NCI-H345 treated with DMSO at 0.1 percent for 48 hours (cell line): ENCODE measurements at regions not wholly inside any gene's neighbourhood (a gene's known extent, or its start where the extent isn't known, plus 50 kb on each side); places are given as distances from the start of the nearest gene placed in this dataset.
A peak's percentile ranks its signal among the peaks of the same experiment; 100 is the strongest.
"Not testable (repeated sequence)": the region's sequence is repeated elsewhere in the genome, so short reads cannot be mapped to it uniquely, and the experiment has no call there.

Experiments used
- DNase-seq: peaks from one replicate; lab custom pipeline; 2025; ENCODE audit not compliant: unreplicated experiment; lab: John Stamatoyannopoulos, UW

DNA sequence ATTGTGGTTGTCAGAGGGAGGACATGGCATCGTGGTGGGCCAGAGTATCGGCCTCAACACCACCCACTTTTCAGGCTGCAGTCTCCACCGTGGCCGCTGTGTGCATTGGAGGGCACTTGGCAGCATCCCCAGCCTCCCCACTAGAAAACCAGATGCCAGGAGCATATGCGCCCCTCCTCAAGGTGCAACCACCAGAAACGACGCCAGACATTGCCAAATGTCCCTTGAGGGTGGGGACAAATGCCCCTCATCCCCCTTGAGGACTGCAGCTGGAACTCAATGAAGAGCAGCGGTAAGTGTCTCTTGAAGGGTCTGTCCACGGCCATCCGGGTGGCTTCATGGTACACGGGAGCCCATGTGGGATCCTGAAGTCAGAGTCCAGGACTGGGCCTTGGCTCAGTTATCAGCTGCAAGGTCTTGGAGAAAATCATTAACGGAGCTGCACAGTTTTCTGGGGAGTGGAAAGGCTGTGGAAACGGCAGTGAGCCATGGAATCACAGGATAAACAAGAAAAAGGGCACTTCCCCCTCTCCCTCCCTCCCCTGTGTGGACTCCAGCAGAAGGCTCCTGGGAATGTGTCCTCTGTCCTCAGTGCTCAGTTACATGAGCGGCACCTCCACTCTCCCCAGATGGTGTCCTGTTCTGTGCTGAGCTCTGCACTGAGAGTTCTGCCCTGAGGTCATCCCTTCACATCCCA lies 324.4 kb upstream of the B3GAT1 start:
- DNase-seq = no peak

- no peak for DNase-seq
Observed at GRCh38 chr11:134734894-134735293, 322.9 kb upstream of the B3GAT1 start.

GRCh38 chr11:134734141-134734845 lies 322.3 kb upstream of the B3GAT1 start:
- DNase-seq = no peak

DNA sequence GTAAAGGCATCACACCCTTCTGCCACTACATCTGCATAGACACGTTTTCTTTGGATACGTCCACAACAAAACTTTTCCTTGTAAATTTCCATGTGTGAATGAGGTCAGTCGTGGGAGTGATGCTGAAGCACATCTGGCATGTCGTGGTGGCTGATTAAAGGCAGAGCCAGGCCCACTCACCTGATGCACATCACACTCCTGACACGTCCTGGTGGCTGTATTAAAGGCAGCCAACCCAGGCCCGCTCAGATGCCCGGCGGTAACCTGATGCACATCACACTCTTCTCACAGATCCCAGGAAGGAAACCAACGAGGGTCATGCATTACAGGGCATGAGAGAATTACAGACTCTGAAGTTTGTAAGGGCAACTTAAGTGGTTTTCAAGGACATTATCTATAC lies 321.6 kb upstream of the B3GAT1 start:
- no peak for DNase-seq

DNA sequence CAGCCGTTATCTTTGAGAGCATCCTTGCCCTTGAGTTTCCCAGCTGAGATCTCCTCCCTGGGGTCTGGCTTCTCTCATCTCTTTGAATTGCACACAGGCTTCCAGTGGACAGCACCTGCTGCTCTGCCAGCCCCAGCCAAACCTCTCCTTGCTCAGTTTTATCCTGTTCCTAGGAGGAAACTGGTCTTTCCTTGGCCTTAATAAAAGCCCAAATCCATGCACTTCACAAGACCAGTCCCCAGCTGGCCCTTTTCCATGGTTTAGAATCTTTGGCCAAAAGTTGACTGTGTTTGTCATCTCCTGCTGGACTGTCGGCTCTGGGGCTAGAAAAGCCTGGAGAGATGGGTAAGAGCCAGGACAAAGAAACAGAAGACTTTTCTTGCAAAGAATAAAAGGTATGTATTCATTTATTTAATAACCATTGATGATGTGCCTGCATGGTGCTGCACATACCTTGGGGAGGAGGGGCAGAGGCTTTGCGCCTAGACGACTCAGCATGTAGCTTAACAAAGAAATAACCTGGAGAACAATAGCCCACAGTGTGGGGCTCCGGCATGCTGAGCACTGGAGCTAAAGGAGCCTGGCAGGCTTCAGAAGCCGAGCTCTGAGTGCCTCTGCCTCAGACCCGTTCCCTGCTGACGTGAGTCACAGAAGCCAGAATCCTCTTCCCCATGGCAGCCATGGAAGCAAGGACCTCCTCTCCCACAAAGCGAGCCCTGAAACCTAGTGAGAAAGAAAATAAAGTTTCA lies 319.3 kb upstream of the B3GAT1 start:
- DNase-seq = peak; percentile 61

- DNase-seq = no peak
Observed at GRCh38 chr11:134730561-134731212, 318.6 kb upstream of the B3GAT1 start.

DNA sequence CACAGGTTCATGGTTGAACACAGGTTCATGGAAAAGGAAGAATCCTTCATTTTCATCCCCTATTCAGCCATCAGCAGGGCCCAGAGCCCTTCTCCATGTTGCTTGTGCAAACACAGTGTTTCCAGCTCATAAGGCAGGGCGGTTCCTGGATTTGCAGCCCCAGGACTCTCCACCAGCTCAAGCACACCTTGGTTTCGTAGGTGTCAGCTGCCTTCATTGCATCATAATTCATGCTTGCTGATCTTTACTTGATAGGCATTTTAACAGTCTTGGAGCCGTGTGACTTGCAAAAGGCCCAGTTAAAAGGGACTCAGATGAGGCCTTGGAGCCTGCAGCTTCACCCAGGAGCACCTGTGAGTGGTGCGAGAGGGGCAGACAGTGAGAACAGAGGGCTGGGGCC lies 318.1 kb upstream of the B3GAT1 start:
- no peak for DNase-seq

DNA sequence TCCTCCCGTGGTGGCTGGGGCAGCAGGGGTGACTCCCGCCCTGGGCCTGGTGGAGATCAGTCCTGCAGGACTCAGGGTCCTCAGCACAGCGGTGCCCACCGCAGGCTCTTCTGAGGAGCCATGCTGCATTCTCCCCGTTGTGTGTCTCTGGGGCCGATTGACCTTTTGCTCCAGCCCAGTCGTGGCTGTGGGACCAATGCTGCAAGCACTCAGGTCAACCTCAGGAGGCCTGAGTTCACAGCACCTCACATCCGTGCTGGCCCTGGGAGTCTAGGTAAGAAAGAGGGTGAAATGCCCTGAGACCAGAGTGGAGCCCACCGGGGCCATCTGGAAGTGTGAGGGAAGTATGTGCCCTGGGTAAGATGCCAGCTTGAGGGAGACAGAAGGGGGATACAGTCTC lies 316.1 kb upstream of the B3GAT1 start:
- DNase-seq = no peak

DNA sequence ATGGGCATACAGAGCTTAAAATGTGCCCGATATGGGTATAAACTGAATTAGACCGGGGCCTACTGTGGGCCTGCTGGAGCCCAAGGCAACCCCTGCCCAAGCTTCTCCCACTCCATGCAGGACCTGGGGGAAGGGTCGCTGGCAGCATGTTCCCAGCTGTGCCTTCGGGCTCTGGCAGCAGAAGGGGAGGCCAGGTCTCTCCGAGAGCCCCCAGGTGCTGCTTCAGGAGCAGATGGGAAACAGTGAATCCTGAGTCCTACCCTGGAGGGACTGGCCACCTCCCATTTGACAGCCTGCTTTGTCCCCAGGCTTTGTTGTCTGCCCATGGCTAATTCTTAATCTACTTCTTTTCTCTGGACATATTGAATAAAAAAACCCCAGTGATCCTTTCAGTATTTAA lies 315.6 kb upstream of the B3GAT1 start:
- DNase-seq = no peak

DNA sequence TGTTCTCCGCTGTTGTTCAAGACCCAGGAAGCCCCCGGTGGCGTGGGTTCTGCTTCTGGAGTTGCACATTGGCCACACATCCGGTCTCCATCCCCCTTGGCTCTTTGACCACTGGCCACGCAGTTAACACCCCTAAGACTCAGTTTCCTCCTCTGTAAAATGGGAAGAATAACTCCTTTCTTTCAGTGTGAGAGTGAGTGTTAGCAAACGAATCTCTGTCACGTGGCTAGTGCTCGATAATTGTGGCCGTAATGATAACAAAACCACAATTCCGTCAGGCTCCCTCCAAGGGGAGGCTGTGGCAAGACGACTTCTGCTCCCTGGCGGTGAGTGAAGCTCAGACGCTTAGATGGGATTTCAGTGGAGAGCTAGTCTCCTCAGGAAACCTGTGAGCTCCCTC lies 315.2 kb upstream of the B3GAT1 start:
- no peak for DNase-seq

DNA sequence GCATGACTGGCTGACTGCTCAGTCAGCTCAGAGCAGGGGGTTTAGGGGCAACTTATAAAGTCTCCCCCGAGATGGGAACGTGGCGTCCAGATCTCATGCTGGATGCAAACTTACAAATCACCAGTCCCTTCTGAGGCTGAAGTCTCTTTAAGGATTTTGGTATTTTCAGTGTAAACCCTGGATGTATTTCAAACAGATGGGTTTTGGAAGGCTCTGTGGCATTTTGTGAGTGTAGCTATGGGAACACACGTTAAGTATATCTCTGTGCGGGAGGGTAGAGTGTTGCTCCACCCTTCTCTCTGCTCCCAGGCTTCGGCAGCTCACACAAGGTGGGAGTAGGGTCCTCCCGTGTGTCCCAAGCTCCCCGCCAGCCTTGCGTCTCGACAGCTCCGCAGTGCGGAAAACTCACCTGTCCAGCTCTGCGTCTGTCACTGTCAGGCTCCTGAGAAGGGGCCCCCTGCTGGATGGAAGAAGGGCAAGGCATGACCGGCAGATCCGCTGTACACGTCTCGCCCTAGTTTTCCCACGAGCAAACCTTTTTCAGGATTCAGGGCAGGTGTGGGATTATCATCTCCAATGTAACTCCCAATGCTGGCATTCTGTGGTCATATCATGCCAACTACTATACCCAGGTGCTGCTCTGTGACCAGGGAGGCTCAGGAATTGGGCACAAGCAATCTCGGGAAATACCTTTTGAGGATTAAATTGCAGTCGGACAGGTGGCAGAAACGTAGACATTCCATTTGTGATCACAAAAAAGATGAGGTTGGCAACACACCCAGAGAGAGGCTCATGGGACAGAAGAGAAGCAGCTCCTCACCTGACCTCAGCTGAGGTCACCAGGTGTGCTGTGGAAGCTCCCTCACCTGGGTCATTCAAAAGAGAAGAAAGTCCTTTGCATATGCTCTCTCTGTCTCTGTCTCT lies 313.9 kb upstream of the B3GAT1 start:
- DNase-seq = no peak

GRCh38 chr11:134725211-134725610 lies 313.2 kb upstream of the B3GAT1 start:
- no peak for DNase-seq

DNA sequence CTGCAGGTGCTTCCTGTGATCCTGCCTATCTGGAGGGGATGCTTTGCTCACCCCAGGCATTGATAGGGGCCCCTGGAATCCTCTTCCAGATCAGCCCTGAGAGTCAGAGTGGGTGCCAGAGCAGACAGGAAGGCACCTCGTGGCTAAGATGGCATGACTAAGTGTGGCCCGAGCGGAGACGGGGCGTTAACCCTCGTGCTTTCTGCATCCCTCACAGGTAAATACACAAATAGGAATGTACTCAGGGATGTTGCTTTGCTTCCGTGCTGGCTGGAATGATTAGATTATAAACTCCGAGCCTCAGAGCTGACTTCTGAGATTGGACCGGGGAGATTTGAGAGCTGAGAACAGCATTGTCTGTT lies 312.7 kb upstream of the B3GAT1 start:
- no peak for DNase-seq

DNA sequence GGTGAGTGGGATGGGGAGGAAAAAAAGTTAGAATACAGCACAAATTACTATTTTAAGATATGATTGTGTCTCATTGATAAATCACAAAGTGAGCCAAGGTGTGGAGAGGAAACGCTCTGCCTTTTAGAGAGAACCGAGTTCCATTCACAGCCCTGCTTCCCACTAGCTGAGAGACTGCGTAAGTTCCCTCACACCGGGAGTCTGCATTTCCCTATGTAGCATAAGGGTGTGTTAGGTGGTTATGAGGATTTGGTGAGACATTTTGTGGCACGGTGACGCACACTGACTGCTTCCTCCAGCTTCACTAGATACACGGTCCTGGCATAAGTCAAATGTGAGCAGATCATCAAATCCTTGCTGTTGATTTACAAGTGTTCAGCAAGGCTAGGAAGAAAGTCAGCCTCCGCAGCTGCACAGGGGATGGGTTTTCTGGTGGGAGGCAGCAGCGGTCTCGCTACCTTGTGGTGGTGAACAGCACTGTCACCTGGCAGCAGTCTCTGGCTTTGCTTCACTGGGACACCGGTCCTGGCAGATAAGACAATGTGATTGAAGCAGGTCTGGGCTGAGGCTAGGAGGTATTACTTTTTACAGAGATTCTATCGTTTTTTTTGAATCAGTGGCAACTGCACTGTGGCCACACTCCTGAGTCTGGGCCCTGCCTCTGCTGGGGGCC lies 312.2 kb upstream of the B3GAT1 start:
- DNase-seq = no peak

DNA sequence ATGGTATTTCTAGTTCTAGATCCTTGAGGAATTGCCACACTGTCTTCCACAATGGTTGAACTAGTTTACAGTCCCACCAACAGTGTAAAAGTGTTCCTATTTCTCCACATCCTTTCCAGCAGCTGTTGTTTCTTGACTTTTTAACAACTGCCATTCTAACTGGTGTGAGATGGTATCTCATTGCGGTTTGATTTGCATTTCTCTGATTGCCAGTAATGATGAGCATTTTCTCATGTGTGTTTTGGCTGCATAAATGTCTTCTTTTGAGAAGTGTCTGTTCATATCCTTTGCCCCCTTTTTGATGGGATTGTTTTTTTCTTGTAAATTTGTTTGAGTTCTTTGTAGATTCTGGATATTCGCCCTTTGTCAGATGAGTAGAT lies 308.6 kb upstream of the B3GAT1 start:
- DNase-seq = not testable (repeated sequence)

DNA sequence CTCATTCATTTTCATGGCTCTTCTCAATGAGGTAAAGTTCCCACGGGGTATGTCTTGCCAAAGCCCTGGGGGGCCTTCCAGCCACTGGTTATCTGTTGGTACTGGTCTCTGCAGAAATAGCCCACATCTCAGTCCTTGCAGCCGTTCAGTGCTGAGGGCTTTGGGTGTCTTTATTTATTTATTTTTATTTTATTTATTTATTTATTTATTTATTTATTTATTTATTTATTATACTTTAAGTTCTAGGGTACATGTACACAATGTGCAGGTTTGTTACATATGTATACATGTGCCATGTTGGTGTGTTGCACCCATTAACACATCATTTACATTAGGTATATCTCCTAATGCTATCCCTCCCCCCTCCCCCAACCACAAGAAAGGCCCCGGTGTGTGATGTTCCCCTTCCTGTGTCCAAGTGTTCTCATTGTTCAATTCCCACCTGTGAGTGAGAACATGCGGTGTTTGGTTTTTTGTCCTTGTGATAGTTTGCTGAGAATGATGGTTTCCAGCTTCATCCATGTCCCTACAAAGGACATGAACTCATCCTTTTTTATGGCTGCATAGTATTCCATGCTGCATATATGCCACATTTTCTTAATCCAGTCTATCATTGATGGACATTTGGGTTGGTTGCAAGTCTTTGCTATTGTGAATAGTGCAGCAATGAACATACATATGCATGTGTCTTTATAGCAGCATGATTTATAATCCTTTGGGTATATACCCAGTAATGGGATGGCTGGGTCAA lies 308.1 kb upstream of the B3GAT1 start:
- DNase-seq = not testable (repeated sequence)

- no peak for DNase-seq
Observed at GRCh38 chr11:134719397-134719796, 307.4 kb upstream of the B3GAT1 start.

DNA sequence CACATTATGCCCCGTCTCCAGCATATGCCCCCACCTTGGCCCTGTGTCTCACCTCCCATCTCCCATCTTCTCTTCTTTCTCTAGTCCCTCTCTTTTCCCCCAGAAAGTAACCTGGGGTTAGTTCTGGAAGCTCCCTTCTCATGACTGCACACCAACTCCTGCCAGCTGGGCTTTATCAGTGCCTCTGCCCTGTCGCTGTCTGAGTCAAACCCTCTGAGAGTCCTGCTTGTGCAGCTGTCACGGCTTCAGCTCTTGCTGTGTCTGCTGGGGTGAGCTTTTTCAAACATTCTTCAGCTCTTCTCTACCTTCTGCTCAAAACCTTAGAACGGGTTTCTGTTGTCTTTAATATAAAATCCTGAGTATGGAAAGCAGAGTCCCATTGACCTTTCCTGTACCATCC lies 304.5 kb upstream of the B3GAT1 start:
- DNase-seq = no peak

DNA sequence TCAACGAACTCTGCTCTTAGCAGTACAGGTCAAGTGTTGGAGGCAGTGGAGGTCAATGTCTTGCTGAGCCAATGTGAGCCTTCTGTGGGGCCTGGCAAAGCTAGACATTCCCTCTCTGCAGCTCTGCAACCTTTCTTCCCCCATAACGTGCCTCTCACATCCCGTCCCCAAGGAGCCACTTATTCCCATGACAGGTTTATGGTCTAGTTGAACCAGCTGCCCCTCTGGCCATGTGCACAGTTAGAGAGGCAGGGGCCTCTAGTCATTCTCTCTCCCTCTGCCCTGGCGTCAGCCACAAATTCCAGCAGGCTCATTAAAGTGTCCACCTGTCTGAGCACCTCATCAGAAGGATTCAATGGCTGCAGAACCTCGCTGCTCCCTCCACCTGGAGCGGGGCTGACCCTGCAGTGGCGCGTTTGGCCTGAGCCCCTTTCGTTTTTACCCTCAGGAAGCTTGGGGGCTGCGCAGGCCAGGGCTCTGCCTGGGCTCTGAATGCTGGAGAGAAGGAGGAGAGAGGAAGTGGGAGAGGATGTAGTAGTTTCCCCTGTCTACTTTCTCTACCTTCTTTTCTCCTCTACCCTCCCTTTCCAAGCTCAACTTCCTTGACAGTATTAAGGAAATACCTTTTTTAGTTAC lies 302.1 kb upstream of the B3GAT1 start:
- no peak for DNase-seq
